Suprapubic skin (tissue), 4 donors: ENCODE measurements at regions not wholly inside any gene's neighbourhood (a gene's known extent, or its start where the extent isn't known, plus 50 kb on each side); places are given as distances from the start of the nearest gene placed in this dataset.

ENCODE experiments used
- POLR2A ChIP-seq, 2 donors: fragments of 450-650 bp; IDR thresholded peaks; one replicate each; pipeline ENCODE4 v1.6.1; 2017; ENCODE audit warnings: antibody characterized with exemption in 2 of 2, mild to moderate bottlenecking in 2 of 2, moderate library complexity in 2 of 2
- POLR2AphosphoS5 ChIP-seq, 3 donors: sonication (generic); formaldehyde crosslinking; IDR thresholded peaks; one replicate each; pipeline ENCODE4 v1.6.1; 2017; ENCODE audit warnings: antibody characterized with exemption in 3 of 3
- TF ChIP-seq, protein P1 (sequence below), 2 donors: fragments of 200-600 bp in 1 of 2; fragments of 450-650 bp in 1 of 2; sonication (generic) in 1 of 2; IDR thresholded peaks; one replicate each; pipeline ENCODE4 v1.5.1; 2016 to 2019; ENCODE audit warnings: antibody characterized with exemption in 2 of 2, mild to moderate bottlenecking in 1 of 2, moderate library complexity in 1 of 2

DNA sequence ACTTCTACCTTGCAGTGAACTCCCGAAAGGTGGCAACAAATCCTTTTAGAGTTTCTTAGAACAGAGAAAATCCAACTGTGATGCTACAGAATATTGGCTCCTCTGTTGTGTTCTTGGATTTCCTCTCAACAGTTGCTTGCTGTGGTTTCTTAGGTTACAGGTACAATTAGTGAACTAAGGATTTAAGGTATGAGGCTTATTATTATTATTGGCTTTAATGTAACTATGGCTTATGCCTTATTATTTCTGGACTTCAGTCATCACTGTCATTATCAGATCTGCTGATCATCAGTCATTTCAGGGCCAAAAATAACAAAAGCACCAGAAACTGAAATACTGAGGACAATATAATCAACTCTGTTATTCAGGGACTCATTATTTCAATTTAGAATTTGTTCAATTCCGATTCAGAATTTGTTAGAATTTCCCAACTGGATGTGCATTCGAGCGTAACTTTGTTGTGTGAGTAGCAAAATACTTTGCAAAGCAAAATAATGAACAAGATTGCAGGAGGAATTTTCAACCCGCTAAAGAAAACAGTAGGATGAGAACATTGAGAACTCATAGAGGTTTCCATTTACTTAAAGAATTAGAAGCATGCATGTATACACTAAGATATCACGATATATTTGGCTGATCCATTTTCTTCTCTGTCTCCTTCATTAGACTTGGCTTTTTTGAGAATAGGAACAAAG lies 65.5 kb upstream of the AK4 start:
- TF ChIP-seq, protein P1, sequence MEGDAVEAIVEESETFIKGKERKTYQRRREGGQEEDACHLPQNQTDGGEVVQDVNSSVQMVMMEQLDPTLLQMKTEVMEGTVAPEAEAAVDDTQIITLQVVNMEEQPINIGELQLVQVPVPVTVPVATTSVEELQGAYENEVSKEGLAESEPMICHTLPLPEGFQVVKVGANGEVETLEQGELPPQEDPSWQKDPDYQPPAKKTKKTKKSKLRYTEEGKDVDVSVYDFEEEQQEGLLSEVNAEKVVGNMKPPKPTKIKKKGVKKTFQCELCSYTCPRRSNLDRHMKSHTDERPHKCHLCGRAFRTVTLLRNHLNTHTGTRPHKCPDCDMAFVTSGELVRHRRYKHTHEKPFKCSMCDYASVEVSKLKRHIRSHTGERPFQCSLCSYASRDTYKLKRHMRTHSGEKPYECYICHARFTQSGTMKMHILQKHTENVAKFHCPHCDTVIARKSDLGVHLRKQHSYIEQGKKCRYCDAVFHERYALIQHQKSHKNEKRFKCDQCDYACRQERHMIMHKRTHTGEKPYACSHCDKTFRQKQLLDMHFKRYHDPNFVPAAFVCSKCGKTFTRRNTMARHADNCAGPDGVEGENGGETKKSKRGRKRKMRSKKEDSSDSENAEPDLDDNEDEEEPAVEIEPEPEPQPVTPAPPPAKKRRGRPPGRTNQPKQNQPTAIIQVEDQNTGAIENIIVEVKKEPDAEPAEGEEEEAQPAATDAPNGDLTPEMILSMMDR (IDR thresholded peaks at IDR 0.05): no peak
- TF ChIP-seq POLR2AphosphoS5 (IDR thresholded peaks at IDR 0.05) (no peak), POLR2A (IDR thresholded peaks at IDR 0.05) (no peak)
